ENCODE measurements at regions not wholly inside any gene's neighbourhood (a gene's known extent, or its start where the extent isn't known, plus 50 kb on each side); places are given as distances from the start of the nearest gene placed in this dataset.

DNA sequence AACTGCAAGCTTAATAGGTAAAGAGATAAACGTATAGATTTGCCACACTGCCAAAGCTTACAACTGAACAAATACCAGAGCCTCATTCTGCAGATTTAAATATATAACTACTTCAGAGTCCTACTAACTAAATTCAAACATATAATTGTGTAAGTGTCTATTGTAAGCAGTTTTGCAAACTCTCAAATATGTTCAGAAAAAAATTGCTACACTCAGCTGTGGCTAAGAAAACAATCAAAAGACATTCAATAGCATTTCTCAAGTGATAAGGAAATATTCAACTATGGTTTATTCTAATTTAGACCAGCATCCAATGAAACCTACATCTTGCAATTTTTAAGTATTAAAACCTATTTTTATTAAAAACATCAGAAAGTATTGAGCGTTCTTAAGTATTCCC, 202.4 kb downstream of the KCTD12 start:
- no peak overlapping the region for H3K23ac ChIP-seq (ENCODE audit: insufficient read length)
- peaks cover 0 to 4% (median 1%) of the 10 kb centered on the region in 4 experiments; a peak in 2 of 7 replicates for H3K4me1 ChIP-seq (replicated peaks in 1 of 4; ENCODE audit: control insufficient read depth in 3 of 4, insufficient read depth in 4 of 4, low read length in 3 of 4)
- H3K4me3 ChIP-seq (ENCODE audit: extremely low read depth in 1 of 4, insufficient read depth in 2 of 4, low read depth in 3 of 4, low read length in 4 of 4): no peak overlapping the region
- no peaks in the 10 kb centered on the region for H3K79me1 ChIP-seq (ENCODE audit: low read depth, low read length)
- H3K4ac ChIP-seq (replicated peaks; ENCODE audit: insufficient read length, low read depth, low read length): no peak overlapping the region
- H3K14ac ChIP-seq (ENCODE audit: insufficient read length): no peak overlapping the region
- no peaks in the 10 kb centered on the region for H3K79me2 ChIP-seq (ENCODE audit: control insufficient read depth in 1 of 2, insufficient read depth in 2 of 2, low read length in 2 of 2)
- H3K27ac ChIP-seq (ENCODE audit: low read depth, low read length): no peak overlapping the region
- no peak overlapping the region for H2BK15ac ChIP-seq (ENCODE audit: low read length)
- WGBS, 2 experiments (ENCODE audit: extremely low coverage in 1 of 2, insufficient coverage in 1 of 2, insufficient read length in 1 of 2, insufficient replicate concordance in 2 of 2, low coverage in 1 of 2, low lambda C conversion rate in 2 of 2, missing lambda C conversion rate in 1 of 2): 93% methylated on average over 2 of the region's 2 CpGs; no CpG with 5 or more reads in 1 of the 2 experiments
- H3K27me3 ChIP-seq (replicated peaks in 1 of 4; ENCODE audit: control insufficient read depth in 3 of 4, extremely low read depth in 1 of 4, insufficient read depth in 3 of 4, low read length in 3 of 4): no peaks in the 10 kb centered on the region
- no peak for DNase-seq (ENCODE audit: low read depth in 1 of 2, low spot score in 2 of 2)
- H2AK5ac ChIP-seq (ENCODE audit: low read depth, low read length): no peak overlapping the region
- no peak overlapping the region for H3K18ac ChIP-seq (ENCODE audit: extremely low read depth, low read length)
- H3K56ac ChIP-seq (replicated peaks; ENCODE audit: insufficient read length, low read depth, low read length): no peak overlapping the region
- H3K36me3 ChIP-seq (ENCODE audit: control insufficient read depth in 2 of 4, insufficient read depth in 4 of 4, low read length in 3 of 4): no peaks in the 10 kb centered on the region
- no peaks in the 10 kb centered on the region for H4K20me1 ChIP-seq (replicated peaks in 1 of 2; ENCODE audit: control insufficient read depth in 1 of 2, insufficient read depth in 2 of 2, low read length in 2 of 2)
- H3K23me2 ChIP-seq (ENCODE audit: low read depth, low read length): no peaks in the 10 kb centered on the region
- no peak overlapping the region for H4K5ac ChIP-seq (ENCODE audit: insufficient read length, low read depth, low read length)
- no peaks in the 10 kb centered on the region for H3K9me3 ChIP-seq (ENCODE audit: insufficient read depth in 2 of 2, low read depth in 1 of 2, low read length in 1 of 2)
- TF ChIP-seq KDM4A (IDR thresholded peaks at IDR 0.05; ENCODE audit: low read depth, low read length, severe bottlenecking): no peak
- H2BK5ac ChIP-seq (ENCODE audit: low read depth, low read length): no peak overlapping the region
- no peak overlapping the region for H2AFZ ChIP-seq (ENCODE audit: low read length)
- no peak overlapping the region for H4K8ac ChIP-seq (ENCODE audit: extremely low read depth, insufficient read depth, low read length)
- no peak overlapping the region for H3K4me2 ChIP-seq (ENCODE audit: insufficient read depth in 1 of 2, low read depth in 2 of 2, low read length in 2 of 2)
- no peak overlapping the region for H2BK12ac ChIP-seq (ENCODE audit: low read depth, low read length)
- H3K9ac ChIP-seq (replicated peaks in 1 of 4; ENCODE audit: extremely low read depth in 1 of 4, low read depth in 3 of 4, low read length in 3 of 4): no peak overlapping the region
- no peak overlapping the region for H2BK20ac ChIP-seq (ENCODE audit: low read length)
- ChIA-PET POLR2A (ENCODE audit: partially characterized antibody) (no interaction called here), CTCF (ENCODE audit: partially characterized antibody) (no interaction called here)
- no peak for FAIRE-seq
- H2BK120ac ChIP-seq (replicated peaks; ENCODE audit: low read depth, low read length): no peak overlapping the region
- H4K91ac ChIP-seq (replicated peaks; ENCODE audit: insufficient read length, low read length): no peak overlapping the region

Data from H1 (cell line).